Esophagus (tissue), 2 donors: ENCODE measurements at regions not wholly inside any gene's neighbourhood (a gene's known extent, or its start where the extent isn't known, plus 50 kb on each side); places are given as distances from the start of the nearest gene placed in this dataset.

Experiments used
- H3K27ac ChIP-seq, 2 donors: one replicate each; pipeline ENCODE4 v1.5.1; 2013; ENCODE audit warnings: low read depth in 2 of 2, mild to moderate bottlenecking in 2 of 2, inconsistent platforms in 1 of 2, low read length in 1 of 2, moderate library complexity in 1 of 2
- H3K27me3 ChIP-seq, 2 donors: one replicate each; pipeline ENCODE4 v1.6.1; 2013; ENCODE audit warnings: low read length in 2 of 2, control low read depth in 1 of 2, mild to moderate bottlenecking in 1 of 2; ENCODE audit not compliant: insufficient read depth in 2 of 2, control insufficient read depth in 1 of 2
- H3K36me3 ChIP-seq, 2 donors: one replicate each; pipeline ENCODE4 v1.6.1; 2013; ENCODE audit warnings: low read length in 1 of 2; ENCODE audit not compliant: control insufficient read depth in 2 of 2, insufficient read depth in 2 of 2
- H3K4me1 ChIP-seq, 2 donors: one replicate each; pipeline ENCODE4 v1.6.1; 2013; ENCODE audit warnings: low read length in 1 of 2; ENCODE audit not compliant: control insufficient read depth in 2 of 2, insufficient read depth in 2 of 2
- H3K4me3 ChIP-seq, 2 donors: one replicate each; pipeline ENCODE4 v1.5.1; 2013; ENCODE audit warnings: low read length in 2 of 2, mild to moderate bottlenecking in 2 of 2, low read depth in 1 of 2, moderate library complexity in 1 of 2
- H3K9me3 ChIP-seq, 2 donors: one replicate each; pipeline ENCODE4 v1.6.1; 2013; ENCODE audit warnings: mild to moderate bottlenecking in 2 of 2, low read depth in 1 of 2, low read length in 1 of 2, moderate library complexity in 1 of 2; ENCODE audit not compliant: control insufficient read depth in 2 of 2, insufficient read depth in 1 of 2
- WGBS, 2 donors: extraction: QIAGEN DNeasy Blood & Tissue Kit; methylation state at CpG; one replicate each; pipeline ENCODE4 v1.1.7; 2013; 5-methylcytosine and 5-hydroxymethylcytosine counted together
- donor health status: healthy with polysubstance abuse.
- donor health status: Bipolar disorder and iron deficiency.

DNA sequence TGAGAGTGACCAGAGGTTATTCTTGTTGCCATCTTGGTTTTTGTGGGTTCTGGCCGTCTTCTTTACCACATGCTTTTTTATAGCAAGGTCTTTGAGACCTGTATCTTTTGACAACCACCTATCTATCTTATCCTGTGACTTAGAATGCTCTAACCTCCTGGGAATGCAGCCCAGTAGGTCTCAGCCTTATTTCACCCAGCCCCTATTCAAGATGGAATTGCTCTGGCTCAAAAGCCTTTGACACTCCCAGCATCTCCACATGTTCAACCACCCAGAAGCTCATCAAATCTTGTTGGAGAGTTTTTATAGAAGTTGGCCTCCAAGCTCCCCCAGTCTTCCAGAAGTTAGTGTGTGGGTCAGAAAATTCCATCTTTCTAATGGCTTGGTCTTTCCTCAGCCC is 464.3 kb upstream of the NRP1 start:
- H3K36me3 ChIP-seq = no peaks in the 10 kb centered on the region
- no peaks in the 10 kb centered on the region for H3K4me1 ChIP-seq
- no peaks in the 10 kb centered on the region for H3K9me3 ChIP-seq
- H3K4me3 ChIP-seq = no peak overlapping the region
- no peaks in the 10 kb centered on the region for H3K27me3 ChIP-seq
- H3K27ac ChIP-seq = no peak overlapping the region
- 88 to 96% methylated on average over 1 of the region's 1 CpG for whole genome bisulfite sequencing, 2 donors

DNA sequence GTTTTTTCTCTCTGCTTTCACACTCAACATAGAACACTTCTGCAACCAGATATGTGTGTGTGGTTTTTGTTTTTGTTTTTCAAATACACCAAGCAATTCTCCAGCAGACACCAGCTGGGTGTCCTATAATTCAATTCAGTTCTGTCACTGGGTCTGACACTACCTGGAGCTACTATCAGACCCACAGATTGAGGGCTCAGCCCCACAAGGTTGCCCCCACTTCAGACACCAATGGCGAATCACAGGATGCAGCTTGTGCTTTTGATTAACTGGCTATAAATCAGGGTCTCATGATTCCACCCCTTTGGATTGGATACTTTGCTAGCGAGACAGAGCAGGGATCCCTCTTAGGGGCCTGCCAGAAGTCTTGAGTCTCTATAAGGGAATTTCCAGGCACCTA is 462.2 kb upstream of the NRP1 start:
- no peaks in the 10 kb centered on the region for H3K36me3 ChIP-seq
- no peak overlapping the region for H3K27ac ChIP-seq
- no peaks in the 10 kb centered on the region for H3K27me3 ChIP-seq
- no peaks in the 10 kb centered on the region for H3K9me3 ChIP-seq
- H3K4me1 ChIP-seq = no peaks in the 10 kb centered on the region
- no peak overlapping the region for H3K4me3 ChIP-seq
- 92 to 94% methylated on average over 2 of the region's 2 CpGs for WGBS, 2 donors

DNA sequence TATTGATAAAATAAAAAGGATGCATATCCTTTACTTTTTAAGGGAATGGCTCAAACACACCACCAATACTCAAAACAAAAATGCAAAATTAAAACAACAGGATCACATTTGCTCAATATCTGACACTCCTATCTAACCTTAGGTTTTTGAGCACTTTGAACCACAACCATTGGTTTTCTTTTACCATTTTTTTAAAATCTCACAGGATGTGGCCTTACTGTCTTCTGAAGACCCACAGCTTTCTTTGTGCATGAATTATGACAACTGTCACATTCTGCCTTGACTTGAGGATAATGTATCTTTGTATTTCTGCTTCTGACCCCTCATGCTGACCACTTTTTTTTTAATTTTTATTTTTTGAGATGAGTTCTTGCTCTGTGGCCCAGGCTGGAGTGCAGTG is 461.1 kb upstream of the NRP1 start:
- no peak overlapping the region for H3K4me3 ChIP-seq
- H3K9me3 ChIP-seq = no peaks in the 10 kb centered on the region

GRCh38 chr10:33794460-33794859 is 460.0 kb upstream of the NRP1 start:
- H3K4me1 ChIP-seq = no peaks in the 10 kb centered on the region
- H3K27ac ChIP-seq = no peak overlapping the region
- 61 to 64% methylated on average over 3 of the region's 3 CpGs for WGBS, 2 donors
- H3K9me3 ChIP-seq = no peaks in the 10 kb centered on the region
- no peaks in the 10 kb centered on the region for H3K27me3 ChIP-seq
- H3K36me3 ChIP-seq = no peaks in the 10 kb centered on the region
- no peak overlapping the region for H3K4me3 ChIP-seq

More for the DNA sequence above, 461.1 kb upstream of the NRP1 start:
- Histone ChIP-seq H3K27me3 (no peaks in the 10 kb centered on the region), H3K27ac (no peak overlapping the region), H3K36me3 (no peaks in the 10 kb centered on the region), H3K4me1 (no peaks in the 10 kb centered on the region)

DNA sequence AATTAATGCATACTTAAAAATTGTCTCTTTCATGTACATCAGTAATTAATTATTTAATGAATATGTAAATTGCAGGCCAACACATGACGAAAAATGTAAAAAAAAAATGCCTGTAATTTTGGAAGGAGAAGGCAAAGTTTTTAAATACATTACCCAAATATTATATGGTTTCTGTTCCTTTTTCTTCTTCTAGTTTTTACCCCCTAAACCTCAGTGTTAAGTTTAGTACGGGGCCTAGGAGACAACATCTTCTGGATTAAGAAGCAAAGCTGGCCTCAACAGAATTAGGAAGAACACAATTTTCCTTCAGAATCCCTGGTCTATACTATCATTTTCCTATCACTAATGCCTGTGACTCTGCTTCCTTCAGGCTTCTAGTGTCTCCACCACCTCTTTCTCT is 459.3 kb upstream of the NRP1 start:
- Histone ChIP-seq H3K9me3 (no peaks in the 10 kb centered on the region), H3K27ac (no peak overlapping the region), H3K27me3 (no peaks in the 10 kb centered on the region), H3K36me3 (no peaks in the 10 kb centered on the region), H3K4me1 (no peaks in the 10 kb centered on the region), H3K4me3 (no peak overlapping the region)
- 84 to 86% methylated on average over 2 of the region's 2 CpGs for WGBS, 2 donors

DNA sequence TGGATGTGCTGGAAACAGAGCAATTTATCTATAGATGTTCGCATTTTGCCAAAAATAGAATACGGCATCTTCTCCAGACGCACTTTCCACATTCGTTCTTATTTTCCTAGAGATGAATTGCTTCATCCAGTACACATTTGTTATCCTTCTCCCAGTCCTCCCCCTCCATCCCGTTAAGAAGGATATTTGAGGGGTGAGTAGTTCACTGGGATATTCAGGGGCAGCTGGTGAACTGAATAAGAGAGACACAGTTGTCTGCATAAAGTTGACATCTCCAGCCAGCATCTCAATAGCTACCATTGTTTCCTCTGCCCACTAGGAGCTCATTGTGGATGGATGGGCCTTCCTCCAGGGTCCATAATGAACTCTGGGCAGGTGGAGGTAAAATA is 456.8 kb upstream of the NRP1 start:
- Histone ChIP-seq H3K27ac (no peak overlapping the region), H3K4me1 (no peaks in the 10 kb centered on the region), H3K36me3 (no peaks in the 10 kb centered on the region), H3K9me3 (no peaks in the 10 kb centered on the region), H3K27me3 (no peaks in the 10 kb centered on the region), H3K4me3 (no peak overlapping the region)
- WGBS, 2 donors = 82 to 84% methylated on average over 5 of the region's 5 CpGs

DNA sequence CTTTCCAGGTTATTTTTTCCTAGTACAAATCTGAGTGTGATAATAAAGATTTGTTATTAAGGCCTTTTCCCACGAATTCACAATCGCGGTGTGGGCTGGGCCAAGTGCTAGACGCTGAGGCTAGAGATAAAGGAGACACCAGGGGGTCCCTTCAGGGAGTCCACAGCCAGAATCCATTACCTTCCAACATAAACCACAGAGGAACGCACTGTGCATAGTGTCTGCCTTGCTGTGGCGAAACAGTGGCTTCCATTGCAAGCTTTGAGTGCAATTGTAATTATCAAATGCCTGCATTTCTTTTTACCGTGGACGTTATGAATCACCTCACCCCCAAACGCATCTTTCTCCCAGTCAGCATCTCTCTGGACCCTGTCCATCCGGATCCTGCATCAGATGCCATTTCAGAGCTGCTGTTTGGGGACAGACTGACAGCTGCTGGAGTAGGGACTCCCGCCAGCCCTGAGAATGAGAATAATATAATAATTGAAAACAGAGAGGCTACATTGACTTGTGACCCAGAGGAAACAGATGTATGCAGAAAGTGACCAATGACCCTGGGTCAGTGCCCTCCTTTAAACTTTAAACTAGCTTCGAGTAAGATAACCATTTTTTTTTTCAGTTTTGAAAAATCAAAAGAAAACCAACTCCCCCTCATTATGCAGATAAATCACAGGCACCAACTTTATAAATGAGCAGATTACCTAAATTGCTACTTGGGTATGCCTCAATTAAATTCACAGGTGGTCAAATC is 456.2 kb upstream of the NRP1 start:
- no peak overlapping the region for H3K4me3 ChIP-seq
- H3K36me3 ChIP-seq = no peaks in the 10 kb centered on the region
- WGBS, 2 donors = 53 to 64% methylated on average over 12 of the region's 12 CpGs

DNA sequence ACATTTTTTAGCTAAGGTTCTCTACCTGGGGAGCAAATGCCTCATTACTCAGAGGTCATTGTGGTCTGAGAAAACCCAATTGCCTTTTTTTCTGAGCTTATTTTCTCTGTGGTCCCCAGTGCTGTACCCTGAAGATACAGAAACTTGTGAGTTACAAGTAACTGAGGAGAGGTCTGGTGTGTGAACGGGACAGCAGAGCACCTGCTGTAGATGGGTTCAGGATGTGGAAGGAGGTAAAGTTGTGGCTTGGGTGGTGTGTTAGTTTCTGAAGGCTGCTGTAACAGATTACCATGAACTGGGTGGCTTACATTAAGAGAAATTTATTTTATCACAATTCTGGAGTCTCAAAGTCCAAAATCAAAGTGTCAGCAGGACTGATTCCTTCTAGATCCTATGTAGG is 449.1 kb upstream of the NRP1 start:
- H3K36me3 ChIP-seq = no peaks in the 10 kb centered on the region
- H3K4me1 ChIP-seq = no peaks in the 10 kb centered on the region
- H3K9me3 ChIP-seq = no peaks in the 10 kb centered on the region
- WGBS, 2 donors = 84 to 86% methylated on average over 1 of the region's 1 CpG
- H3K27me3 ChIP-seq = no peaks in the 10 kb centered on the region
- H3K4me3 ChIP-seq = no peak overlapping the region
- H3K27ac ChIP-seq = no peak overlapping the region

More for the DNA sequence above, 456.2 kb upstream of the NRP1 start:
- Histone ChIP-seq H3K27me3 (no peaks in the 10 kb centered on the region), H3K4me1 (no peaks in the 10 kb centered on the region), H3K9me3 (no peaks in the 10 kb centered on the region), H3K27ac (no peak overlapping the region)

DNA sequence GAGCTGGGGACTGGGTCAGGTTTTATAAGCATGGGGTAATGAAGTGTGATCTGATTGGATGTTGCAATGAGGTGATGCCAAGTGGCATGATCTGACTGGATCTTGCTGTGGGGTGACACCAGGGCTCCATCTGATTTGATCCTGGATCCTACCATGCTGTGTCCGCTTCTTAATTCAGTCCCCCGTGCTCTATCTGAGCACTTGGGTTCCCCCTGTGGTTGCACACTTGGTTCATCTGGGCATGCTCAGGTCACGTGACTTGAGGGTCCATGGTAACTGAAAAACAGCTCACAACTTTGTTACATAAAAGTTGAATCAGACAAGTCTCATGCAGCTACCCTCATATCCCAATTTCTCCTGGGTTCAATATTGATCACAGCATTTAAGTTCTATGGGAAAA is 448.6 kb upstream of the NRP1 start:
- Histone ChIP-seq H3K9me3 (no peaks in the 10 kb centered on the region), H3K36me3 (no peaks in the 10 kb centered on the region), H3K27me3 (no peaks in the 10 kb centered on the region), H3K27ac (no peak overlapping the region), H3K4me1 (no peaks in the 10 kb centered on the region), H3K4me3 (no peak overlapping the region)
- WGBS, 2 donors = 91 to 92% methylated on average over 3 of the region's 3 CpGs

- Histone ChIP-seq H3K9me3 (no peaks in the 10 kb centered on the region), H3K4me3 (no peak overlapping the region), H3K36me3 (no peaks in the 10 kb centered on the region), H3K27me3 (no peaks in the 10 kb centered on the region), H3K27ac (no peak overlapping the region), H3K4me1 (no peaks in the 10 kb centered on the region)
- 77 to 80% methylated on average over 7 of the region's 7 CpGs for WGBS, 2 donors
Measured at GRCh38 chr10:33781606-33782395, 447.3 kb upstream of the NRP1 start.
